MM.1S (cell line): ENCODE measurements at regions not wholly inside any gene's neighbourhood (a gene's known extent, or its start where the extent isn't known, plus 50 kb on each side); places are given as distances from the start of the nearest gene placed in this dataset.
A peak's percentile ranks its signal among the peaks of the same experiment; 100 is the strongest.

Source experiments
- DNase-seq: peaks from one replicate; pipeline ENCODE4 v3.0.0-alpha.2; 2015
- H2AFZ ChIP-seq: fragments of 300-600 bp; sonication (generic); 2 replicates; pipeline ENCODE4 v1.6.0; 2016; ENCODE audit warnings: antibody characterized with exemption, low read length
- H3F3A ChIP-seq: fragments of 300-600 bp; sonication (generic); 2 replicates; pipeline ENCODE4 v1.6.1; 2016; ENCODE audit warnings: mild to moderate bottlenecking, antibody characterized with exemption, low read length, moderate library complexity, mixed read lengths; ENCODE audit not compliant: insufficient read depth
- H3K27ac ChIP-seq: fragments of 300-600 bp; sonication (generic); 2 replicates; pipeline ENCODE4 v1.5.1; 2016; ENCODE audit warnings: mild to moderate bottlenecking, low read length
- H3K27me3 ChIP-seq: fragments of 300-600 bp; sonication (generic); replicated peaks from 2 replicates; pipeline ENCODE4 v1.6.0; 2016; ENCODE audit warnings: low read length; ENCODE audit not compliant: insufficient read depth
- H3K36me3 ChIP-seq: fragments of 300-600 bp; sonication (generic); replicated peaks from 2 replicates; pipeline ENCODE4 v1.6.1; 2016; ENCODE audit warnings: mild to moderate bottlenecking, low read length, mixed read lengths; ENCODE audit not compliant: insufficient read depth
- H3K4me1 ChIP-seq: fragments of 300-600 bp; sonication (generic); 2 replicates; pipeline ENCODE4 v1.6.1; 2016; ENCODE audit warnings: low read length, mixed read lengths
- H3K4me2 ChIP-seq: fragments of 300-600 bp; sonication (generic); 2 replicates; pipeline ENCODE4 v1.6.0; 2016; ENCODE audit warnings: low read depth, low read length
- H3K4me3 ChIP-seq: fragments of 300-600 bp; sonication (generic); 2 replicates; pipeline ENCODE4 v1.5.1; 2016; ENCODE audit warnings: low read length, mixed read lengths
- H3K79me2 ChIP-seq: fragments of 300-600 bp; sonication (generic); 2 replicates; pipeline ENCODE4 v1.6.1; 2016; ENCODE audit warnings: mixed run types, low read length, mixed read lengths
- H3K9ac ChIP-seq: fragments of 300-600 bp; sonication (generic); 2 replicates; pipeline ENCODE4 v1.6.1; 2016; ENCODE audit warnings: low read length, mixed read lengths
- H3K9me2 ChIP-seq: fragments of 300-600 bp; sonication (generic); replicated peaks from 2 replicates; pipeline ENCODE4 v1.6.1; 2016; ENCODE audit warnings: mild to moderate bottlenecking, low read length, mixed read lengths; ENCODE audit not compliant: insufficient read depth
- H3K9me3 ChIP-seq: fragments of 300-600 bp; sonication (generic); replicated peaks from 2 replicates; pipeline ENCODE4 v1.6.1; 2016; ENCODE audit warnings: mild to moderate bottlenecking, low read length, mixed read lengths; ENCODE audit not compliant: insufficient read depth
- H4K20me1 ChIP-seq: fragments of 300-600 bp; sonication (generic); 2 replicates; pipeline ENCODE4 v1.6.1; 2016; ENCODE audit warnings: mild to moderate bottlenecking, low read length, moderate library complexity, mixed read lengths; ENCODE audit not compliant: insufficient read depth
- EZH2 ChIP-seq: fragments of 300-600 bp; sonication (generic); optimal IDR thresholded peaks from 2 replicates; pipeline ENCODE3; 2017; ENCODE audit warnings: low read depth, mild to moderate bottlenecking, antibody characterized with exemption, low read length, mixed read lengths
- EZH2phosphoT487 ChIP-seq: fragments of 300-600 bp; sonication (generic); IDR thresholded peaks from 2 replicates; pipeline ENCODE4 v1.6.1; 2018; ENCODE audit warnings: antibody characterized with exemption, low read length
- TF ChIP-seq, protein P1 (sequence below): fragments of 300-600 bp; sonication (generic); IDR thresholded peaks from 2 replicates; pipeline ENCODE4 v1.5.1; 2016; ENCODE audit warnings: antibody characterized with exemption, low read length, mixed read lengths

DNA sequence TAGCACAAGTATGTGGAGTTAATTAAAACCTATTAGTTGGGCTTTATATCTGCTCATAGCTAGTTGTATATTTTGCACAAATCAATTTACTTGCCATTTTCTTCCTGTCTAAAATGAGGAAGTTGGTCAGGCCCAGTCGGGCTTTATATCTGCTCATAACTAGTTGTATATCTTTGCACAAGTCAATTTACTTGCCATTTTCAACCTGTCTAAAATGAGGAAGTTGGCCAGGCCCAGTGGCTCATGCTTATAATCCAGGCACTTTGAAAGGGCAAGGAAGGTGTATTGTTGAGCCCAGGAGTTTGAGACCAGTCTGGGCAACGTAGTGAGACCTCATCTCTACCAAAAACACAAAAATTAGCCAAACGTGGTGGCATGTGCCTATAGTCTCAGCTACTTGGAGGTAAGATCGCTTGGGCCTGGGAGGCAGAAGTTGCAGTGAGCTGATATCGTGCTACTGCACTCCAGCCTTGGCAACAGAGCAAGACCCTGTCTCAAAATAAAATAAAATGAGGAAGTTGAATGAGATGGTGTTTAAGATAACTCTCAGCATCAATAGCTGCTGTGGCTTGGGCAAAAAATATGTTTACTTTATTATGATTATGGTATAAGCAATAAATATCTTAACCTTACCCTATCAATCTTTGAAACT lies 1558.6 kb upstream of the RAG2 start:
- Histone ChIP-seq H2AFZ (no peak overlapping the region), H3K4me2 (no peak overlapping the region), H3K4me3 (no peak overlapping the region), H3K9ac (no peak overlapping the region), H3K36me3 (no peaks in the 10 kb centered on the region), H4K20me1 (no peaks in the 10 kb centered on the region), H3K79me2 (no peaks in the 10 kb centered on the region), H3F3A (no peaks in the 10 kb centered on the region; the same call in 1 of the 2 replicates), H3K9me3 (no peaks in the 10 kb centered on the region), H3K9me2 (no peaks in the 10 kb centered on the region), H3K4me1 (no peaks in the 10 kb centered on the region), H3K27ac (no peak overlapping the region), H3K27me3 (no peaks in the 10 kb centered on the region)
- DNase-seq = no peak
- TF ChIP-seq EZH2 = no peak
- TF ChIP-seq, protein P1, sequence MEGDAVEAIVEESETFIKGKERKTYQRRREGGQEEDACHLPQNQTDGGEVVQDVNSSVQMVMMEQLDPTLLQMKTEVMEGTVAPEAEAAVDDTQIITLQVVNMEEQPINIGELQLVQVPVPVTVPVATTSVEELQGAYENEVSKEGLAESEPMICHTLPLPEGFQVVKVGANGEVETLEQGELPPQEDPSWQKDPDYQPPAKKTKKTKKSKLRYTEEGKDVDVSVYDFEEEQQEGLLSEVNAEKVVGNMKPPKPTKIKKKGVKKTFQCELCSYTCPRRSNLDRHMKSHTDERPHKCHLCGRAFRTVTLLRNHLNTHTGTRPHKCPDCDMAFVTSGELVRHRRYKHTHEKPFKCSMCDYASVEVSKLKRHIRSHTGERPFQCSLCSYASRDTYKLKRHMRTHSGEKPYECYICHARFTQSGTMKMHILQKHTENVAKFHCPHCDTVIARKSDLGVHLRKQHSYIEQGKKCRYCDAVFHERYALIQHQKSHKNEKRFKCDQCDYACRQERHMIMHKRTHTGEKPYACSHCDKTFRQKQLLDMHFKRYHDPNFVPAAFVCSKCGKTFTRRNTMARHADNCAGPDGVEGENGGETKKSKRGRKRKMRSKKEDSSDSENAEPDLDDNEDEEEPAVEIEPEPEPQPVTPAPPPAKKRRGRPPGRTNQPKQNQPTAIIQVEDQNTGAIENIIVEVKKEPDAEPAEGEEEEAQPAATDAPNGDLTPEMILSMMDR = no peak

DNA sequence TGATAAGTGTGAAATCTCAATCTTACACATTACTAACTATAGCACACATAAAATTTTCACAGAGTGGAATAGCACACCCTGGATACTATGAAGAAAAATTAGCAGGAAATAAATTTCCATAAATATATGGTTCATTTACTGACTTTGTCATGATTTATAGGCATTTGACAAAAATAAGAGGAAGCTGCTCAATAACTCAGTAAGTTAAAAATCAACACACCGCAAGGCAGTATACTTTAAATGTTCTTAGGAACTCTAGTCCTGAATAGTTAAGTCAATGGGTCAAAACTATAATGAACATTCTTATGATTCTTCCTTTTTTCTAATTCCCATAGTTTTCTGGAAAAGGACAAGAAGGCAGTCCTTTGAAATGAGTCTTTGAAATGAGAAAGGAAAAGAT lies 1557.8 kb upstream of the RAG2 start:
- DNase-seq = no peak
- no peaks in the 10 kb centered on the region for H3K27me3 ChIP-seq
- H3K27ac ChIP-seq = no peak overlapping the region
- no peak overlapping the region for H3K4me2 ChIP-seq
- no peaks in the 10 kb centered on the region for H3K9me2 ChIP-seq
- H3K9me3 ChIP-seq = no peaks in the 10 kb centered on the region
- H3K4me3 ChIP-seq = no peak overlapping the region
- TF ChIP-seq EZH2 = no peak
- no peak for TF ChIP-seq EZH2phosphoT487
- TF ChIP-seq, protein P1 = no peak
- no peaks in the 10 kb centered on the region for H3K36me3 ChIP-seq
- H3K9ac ChIP-seq = no peak overlapping the region
- no peak overlapping the region for H2AFZ ChIP-seq
- H3K79me2 ChIP-seq = no peaks in the 10 kb centered on the region
- no peaks in the 10 kb centered on the region for H3K4me1 ChIP-seq
- no peaks in the 10 kb centered on the region for H4K20me1 ChIP-seq
- no peaks in the 10 kb centered on the region; the same call in 1 of the 2 replicates for H3F3A ChIP-seq

DNA sequence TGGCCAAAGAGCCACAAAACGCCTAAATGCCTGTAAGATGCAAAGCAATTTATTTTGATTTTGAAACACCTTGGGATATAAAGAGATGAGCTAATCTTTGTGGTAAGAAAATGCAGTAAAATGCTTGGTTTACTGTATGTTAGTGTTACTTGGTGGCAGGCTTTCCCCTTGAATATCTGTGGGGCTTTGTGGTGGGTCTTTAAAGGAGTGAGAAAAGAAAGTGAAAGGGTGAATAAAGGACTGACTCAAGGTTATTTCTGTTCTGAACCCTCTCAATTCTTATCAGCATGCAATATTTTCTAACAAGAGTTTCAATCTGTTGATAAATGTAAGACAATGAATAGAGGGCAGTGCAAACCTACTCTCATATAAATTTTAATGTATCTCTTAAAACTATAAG lies 1555.9 kb upstream of the RAG2 start:
- H3K36me3 ChIP-seq = no peaks in the 10 kb centered on the region
- no peaks in the 10 kb centered on the region for H4K20me1 ChIP-seq
- H3K4me2 ChIP-seq = no peak overlapping the region
- no peaks in the 10 kb centered on the region for H3K79me2 ChIP-seq
- TF ChIP-seq EZH2 (no peak), EZH2phosphoT487 (no peak)
- TF ChIP-seq, protein P1 = no peak
- no peaks in the 10 kb centered on the region for H3K27me3 ChIP-seq
- H3F3A ChIP-seq = no peaks in the 10 kb centered on the region; the same call in 1 of the 2 replicates
- no peak overlapping the region for H3K9ac ChIP-seq
- H3K4me1 ChIP-seq = no peaks in the 10 kb centered on the region
- H3K9me3 ChIP-seq = no peaks in the 10 kb centered on the region
- H3K4me3 ChIP-seq = no peak overlapping the region
- DNase-seq = peak; percentile 35
- H3K27ac ChIP-seq = no peak overlapping the region
- no peaks in the 10 kb centered on the region for H3K9me2 ChIP-seq
- no peak overlapping the region for H2AFZ ChIP-seq
